ENCODE measurements at regions not wholly inside any gene's neighbourhood (a gene's known extent, or its start where the extent isn't known, plus 50 kb on each side); places are given as distances from the start of the nearest gene placed in this dataset.

DNA sequence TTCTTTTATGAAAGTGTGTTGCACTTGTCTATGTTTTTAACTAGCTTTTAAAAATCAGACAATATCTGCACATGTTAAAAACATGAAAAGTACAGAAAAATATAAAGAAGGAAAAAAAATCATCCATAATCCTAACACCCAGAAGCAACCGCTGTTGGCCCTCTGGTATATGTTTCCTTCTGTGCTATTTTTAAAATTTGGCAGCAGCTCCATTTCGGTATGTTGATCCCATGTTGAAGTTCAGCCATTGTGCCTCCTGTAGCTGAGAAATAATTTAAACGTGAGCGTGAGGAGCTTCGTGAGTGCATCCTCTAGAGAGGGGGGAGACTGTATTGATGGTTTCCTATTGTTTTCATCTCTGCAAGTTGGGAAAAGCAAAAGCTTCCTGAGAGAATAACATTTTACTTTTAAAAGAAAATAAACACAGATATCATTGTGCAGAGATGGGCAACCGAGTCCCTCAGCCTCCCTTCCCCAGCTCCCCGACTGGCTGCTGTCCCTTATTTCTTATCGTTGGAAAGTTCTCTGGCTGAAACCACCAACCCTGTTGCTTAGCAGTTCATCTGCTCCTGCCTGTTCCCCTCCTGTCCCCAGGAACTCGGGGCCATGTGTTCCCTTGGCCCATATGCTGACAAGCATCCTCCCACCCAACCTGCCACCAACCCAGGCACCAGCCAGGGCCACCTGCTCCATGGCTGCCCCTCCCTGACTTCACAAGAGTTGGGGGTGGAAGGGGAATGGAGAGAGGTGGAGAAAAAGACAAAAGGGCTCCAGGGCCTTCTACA, 499.1 kb upstream of the PODXL start:
- Histone ChIP-seq H3K4me3 (no peak overlapping the region), H3K9me3 (no peaks in the 10 kb centered on the region), H3K36me3 (no peaks in the 10 kb centered on the region), H3K27ac (no peak overlapping the region), H3K27me3 (no peaks in the 10 kb centered on the region), H3K4me1 (no peaks in the 10 kb centered on the region)
- DNase-seq (ENCODE audit: extremely low spot score in 2 of 2): peak in 1 of 2 donors; percentile 74
- intact Hi-C loops (cut with DNase I): no loop called here
- TF ChIP-seq POLR2A (IDR thresholded peaks at IDR 0.05): no peak
- no peak for TF ChIP-seq CTCF (IDR thresholded peaks at IDR 0.05)
- no peak for TF ChIP-seq POLR2AphosphoS5 (IDR thresholded peaks at IDR 0.05; ENCODE audit: insufficient read depth in 1 of 2, low read depth in 1 of 2)

DNA sequence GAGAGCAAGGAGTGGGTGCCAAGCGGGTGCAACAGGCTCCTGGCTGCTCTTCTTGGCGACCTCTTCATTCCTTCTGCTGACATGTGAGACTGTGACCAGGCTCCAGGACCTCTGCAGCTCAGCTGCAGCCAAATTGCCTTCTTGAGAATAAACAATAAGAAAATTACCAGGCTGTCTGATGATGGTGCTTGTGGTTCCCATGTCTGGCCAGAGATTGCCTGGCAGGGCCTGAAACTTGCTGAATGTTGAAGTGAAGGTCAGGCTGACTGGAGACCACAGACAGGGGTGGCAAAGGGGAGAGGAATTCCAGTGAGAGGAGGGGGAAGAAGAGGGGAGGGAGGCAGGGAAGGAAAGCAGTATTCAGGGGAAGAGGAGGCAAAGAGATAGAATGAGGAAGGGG, 497.4 kb upstream of the PODXL start:
- DNase-seq (ENCODE audit: extremely low spot score in 2 of 2): peak in 1 of 2 donors; percentile 69
- H3K9me3 ChIP-seq: no peaks in the 10 kb centered on the region

GRCh38 chr7:132051311-132051710, 494.9 kb upstream of the PODXL start:
- intact Hi-C loops (cut with DNase I): no loop called here
- H3K4me3 ChIP-seq: no peak overlapping the region
- TF ChIP-seq CTCF (IDR thresholded peaks at IDR 0.05): no peak
- no peak for TF ChIP-seq POLR2AphosphoS5 (IDR thresholded peaks at IDR 0.05; ENCODE audit: insufficient read depth in 1 of 2, low read depth in 1 of 2)
- TF ChIP-seq POLR2A (IDR thresholded peaks at IDR 0.05): no peak
- DNase-seq (ENCODE audit: extremely low spot score in 2 of 2): peak in 1 of 2 donors; percentile 11
- no peaks in the 10 kb centered on the region for H3K36me3 ChIP-seq
- no peaks in the 10 kb centered on the region for H3K27me3 ChIP-seq
- no peak overlapping the region for H3K27ac ChIP-seq
- no peaks in the 10 kb centered on the region for H3K9me3 ChIP-seq
- H3K4me1 ChIP-seq: no peaks in the 10 kb centered on the region

More for the DNA sequence above, 497.4 kb upstream of the PODXL start:
- Histone ChIP-seq H3K27me3 (no peaks in the 10 kb centered on the region), H3K36me3 (no peaks in the 10 kb centered on the region), H3K27ac (no peak overlapping the region), H3K4me3 (no peak overlapping the region), H3K4me1 (no peaks in the 10 kb centered on the region)
- TF ChIP-seq POLR2AphosphoS5 (IDR thresholded peaks at IDR 0.05; ENCODE audit: insufficient read depth in 1 of 2, low read depth in 1 of 2) (no peak), CTCF (IDR thresholded peaks at IDR 0.05) (no peak), POLR2A (IDR thresholded peaks at IDR 0.05) (no peak)
- intact Hi-C loops (cut with DNase I): no loop called here

DNA sequence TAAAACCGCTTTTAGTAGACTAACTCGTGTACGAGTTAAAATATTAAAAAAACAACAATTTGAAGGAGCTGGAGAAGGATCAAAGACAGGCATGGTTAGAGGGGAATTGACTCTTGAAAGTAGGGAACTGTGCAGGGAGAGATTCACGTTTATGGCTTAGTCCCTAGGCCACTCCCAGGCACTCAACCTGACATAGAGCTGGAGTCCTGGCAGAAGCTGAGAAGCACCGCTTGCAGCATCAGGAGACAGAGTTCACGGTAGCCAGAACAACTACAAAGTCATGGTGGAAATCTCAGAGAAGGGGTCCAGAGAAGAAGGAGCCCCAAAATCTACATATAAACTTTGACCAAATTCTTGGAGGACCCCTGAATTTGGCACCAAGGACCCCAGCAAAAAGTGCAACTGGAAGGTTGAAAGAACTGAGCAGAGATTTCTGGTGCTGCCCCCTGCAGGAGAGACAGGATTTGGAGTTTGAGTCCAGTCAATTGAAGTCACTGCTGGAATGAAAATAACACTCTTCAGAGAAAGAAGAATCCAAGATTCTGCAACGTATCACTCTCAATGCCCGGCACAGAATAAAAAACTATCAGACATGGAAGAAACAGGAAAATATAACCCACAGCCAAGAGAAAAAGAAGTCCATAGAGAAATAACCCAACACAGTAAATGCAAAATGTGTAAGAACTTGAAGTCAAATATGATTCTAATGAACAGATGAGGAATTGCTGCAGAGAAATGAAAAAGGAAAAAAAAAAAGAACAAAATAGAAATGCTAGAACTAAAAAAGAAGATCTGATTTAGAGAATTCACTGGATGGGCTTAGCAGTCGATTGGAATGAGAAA, 493.3 kb upstream of the PODXL start:
- Histone ChIP-seq H3K4me3 (no peak overlapping the region), H3K9me3 (no peaks in the 10 kb centered on the region), H3K36me3 (no peaks in the 10 kb centered on the region), H3K27me3 (no peaks in the 10 kb centered on the region), H3K27ac (no peak overlapping the region), H3K4me1 (no peaks in the 10 kb centered on the region)
- TF ChIP-seq CTCF (IDR thresholded peaks at IDR 0.05) (no peak), POLR2AphosphoS5 (IDR thresholded peaks at IDR 0.05; ENCODE audit: insufficient read depth in 1 of 2, low read depth in 1 of 2) (no peak), POLR2A (IDR thresholded peaks at IDR 0.05) (no peak)
- DNase-seq (ENCODE audit: extremely low spot score in 2 of 2): peak in 1 of 2 donors; percentile 25
- intact Hi-C loops (cut with DNase I): no loop called here

Data from vagina (tissue), 2 donors.